Endothelial cell of umbilical vein (primary cell): ENCODE measurements at regions not wholly inside any gene's neighbourhood (a gene's known extent, or its start where the extent isn't known, plus 50 kb on each side); places are given as distances from the start of the nearest gene placed in this dataset.

Experiments
- BruUV-seq: library from RNA; stranded (reverse); fragments of 400-500 nt; replicated peaks from 2 replicates; lab custom pipeline; 2021; lab: Mats Ljungman, UMichigan
- CTCF ChIA-PET: fragments of 300-600, 350-600 bp; sonication (Branson Sonifier 250); formaldehyde crosslinking; loops from one replicate; lab custom pipeline; 2021; ENCODE audit warnings: antibody characterized with exemption, inconsistent platforms; lab: Charles Lee
- POLR2A ChIA-PET: fragments of 300-600, 350-600 bp; sonication (Branson Sonifier 250); formaldehyde crosslinking; loops from one replicate; lab custom pipeline; 2021; ENCODE audit warnings: antibody characterized with exemption, inconsistent platforms; lab: Charles Lee
- DNase-seq: peaks from one replicate; pipeline ENCODE4 v3.0.0-alpha.2; 2011; ENCODE audit warnings: low read depth, low spot score
- FAIRE-seq: peaks from 2 replicates; lab custom pipeline; 2011; peaks lifted over from hg19 to GRCh38; lab: Jason Lieb, UNC
- H2AFZ ChIP-seq: 2 replicates; pipeline ENCODE4 v1.6.0; 2012; ENCODE audit warnings: low read depth, low read length, control low read depth, inconsistent platforms
- H3K27ac ChIP-seq: 2 replicates; pipeline ENCODE4 v1.5.1; 2011; ENCODE audit warnings: low read depth, mild to moderate bottlenecking, control low read depth, low read length, moderate library complexity; ENCODE audit not compliant: insufficient read depth
- H3K27me3 ChIP-seq, 2 experiments: 2 replicates each; pipeline versions ENCODE4 v1.6.0 to v1.6.1; 2011; ENCODE audit warnings: low read length in 2 of 2, mixed read lengths in 1 of 2; ENCODE audit not compliant: control insufficient read depth in 2 of 2, insufficient read depth in 2 of 2
- H3K36me3 ChIP-seq, 2 experiments: 2 replicates in 1 of 2; 3 replicates in 1 of 2; pipeline ENCODE4 v1.5.1; 2011; ENCODE audit warnings: low read length in 2 of 2, mild to moderate bottlenecking in 1 of 2, moderate library complexity in 1 of 2; ENCODE audit not compliant: control insufficient read depth in 2 of 2, insufficient read depth in 2 of 2; ENCODE audit errors: extremely low read depth in 1 of 2
- H3K4me1 ChIP-seq: 3 replicates; pipeline ENCODE4 v1.5.1; 2011; ENCODE audit warnings: mild to moderate bottlenecking, low read length; ENCODE audit not compliant: control insufficient read depth, insufficient read depth; ENCODE audit errors: extremely low read depth
- H3K4me2 ChIP-seq: 2 replicates; pipeline ENCODE4 v1.6.1; 2011; ENCODE audit warnings: low read length, control low read depth, mixed read lengths; ENCODE audit not compliant: insufficient read depth
- H3K4me3 ChIP-seq, 3 experiments: fragments of 200-600 bp in 1 of 3; sonication (generic), shearing (Covaris generic) in 1 of 3; replicated peaks in 1 of 3; 2 replicates each; pipeline ENCODE4 v1.5.1; 2011 to 2016; ENCODE audit warnings: control low read depth in 3 of 3, low read length in 3 of 3, mild to moderate bottlenecking in 2 of 3, inconsistent platforms in 1 of 3, low read depth in 1 of 3, moderate library complexity in 1 of 3; ENCODE audit not compliant: insufficient read depth in 1 of 3
- H3K79me2 ChIP-seq: 2 replicates; pipeline ENCODE4 v1.6.0; 2012; ENCODE audit warnings: low read length, inconsistent platforms; ENCODE audit not compliant: control insufficient read depth, insufficient read depth
- H3K9ac ChIP-seq: replicated peaks from 2 replicates; pipeline ENCODE3; 2011; ENCODE audit warnings: low read length, control low read depth; ENCODE audit not compliant: insufficient read depth; ENCODE audit errors: extremely low read depth
- H3K9me1 ChIP-seq: replicated peaks from 3 replicates; pipeline ENCODE4 v1.6.0; 2011; ENCODE audit warnings: mild to moderate bottlenecking, low read length; ENCODE audit not compliant: control insufficient read depth, insufficient read depth; ENCODE audit errors: extremely low read depth
- H3K9me3 ChIP-seq: replicated peaks from 2 replicates; pipeline ENCODE4 v1.5.1; 2012; ENCODE audit warnings: low read length, inconsistent platforms; ENCODE audit not compliant: control insufficient read depth, insufficient read depth
- H4K20me1 ChIP-seq: replicated peaks from 2 replicates; pipeline ENCODE3; 2011; ENCODE audit warnings: mild to moderate bottlenecking, low read length; ENCODE audit not compliant: control insufficient read depth, insufficient read depth; ENCODE audit errors: extremely low read depth
- EZH2 ChIP-seq: IDR thresholded peaks from 2 replicates; pipeline ENCODE4 v1.6.1; 2012; ENCODE audit warnings: borderline replicate concordance, low read depth, mild to moderate bottlenecking, moderate library complexity, low read length, inconsistent platforms; ENCODE audit not compliant: severe bottlenecking
- FOS ChIP-seq: IDR thresholded peaks from 2 replicates; pipeline ENCODE4 v1.6.1; 2011; ENCODE audit warnings: mild to moderate bottlenecking, low read length, moderate library complexity, borderline replicate concordance; ENCODE audit not compliant: insufficient read depth
- GATA2 ChIP-seq: IDR thresholded peaks from 2 replicates; pipeline ENCODE4 v1.7.0; 2011; ENCODE audit warnings: low read depth, mild to moderate bottlenecking, moderate library complexity, mixed read lengths, low read length; ENCODE audit not compliant: insufficient read length, insufficient read depth
- JUN ChIP-seq: IDR thresholded peaks from 2 replicates; pipeline ENCODE4 v1.6.1; 2011; ENCODE audit warnings: borderline replicate concordance, low read depth; ENCODE audit not compliant: insufficient read length, insufficient read depth
- MYC ChIP-seq: IDR thresholded peaks from one replicate; pipeline ENCODE4 v1.6.1; 2011; ENCODE audit warnings: mild to moderate bottlenecking, low read depth, low read length
- POLR2A ChIP-seq: IDR thresholded peaks from 2 replicates; pipeline ENCODE4 v1.6.1; 2012; ENCODE audit warnings: low read depth, mild to moderate bottlenecking, control low read depth, low read length
- POLR2AphosphoS5 ChIP-seq: IDR thresholded peaks from 2 replicates; pipeline ENCODE4 v1.6.1; 2012; ENCODE audit warnings: low read depth, mild to moderate bottlenecking, control low read depth, low read length, moderate library complexity; ENCODE audit not compliant: insufficient read depth
- dilution Hi-C: fragments of 300-500 bp; cut with MboI; formaldehyde crosslinking; loops from one replicate; pipeline ENCODE4 v1.15.0; 2019; ENCODE audit warnings: low sequenced_read_pairs; ENCODE audit not compliant: extremely low pct_ligation_motif_present
- intact Hi-C: fragments of 100-400 bp; cut with micrococcal nuclease; formaldehyde crosslinking; loops from one replicate; pipeline ENCODE4 v1.10.0; 2022
- TF ChIP-seq, protein P1 (sequence below): IDR thresholded peaks from 2 replicates; pipeline ENCODE4 v1.6.1; 2011; ENCODE audit not compliant: insufficient read depth, insufficient read length
- TF ChIP-seq, protein P2 (sequence below), 2 donors: IDR thresholded peaks; 1 replicate in 1 of 2; 2 replicates in 1 of 2; pipeline ENCODE4 v1.5.1; 2011; ENCODE audit warnings: low read length in 2 of 2, mild to moderate bottlenecking in 2 of 2, moderate library complexity in 2 of 2, control low read depth in 1 of 2, inconsistent platforms in 1 of 2, low read depth in 1 of 2; ENCODE audit not compliant: insufficient read depth in 1 of 2; ENCODE audit errors: extremely low read depth in 1 of 2

DNA sequence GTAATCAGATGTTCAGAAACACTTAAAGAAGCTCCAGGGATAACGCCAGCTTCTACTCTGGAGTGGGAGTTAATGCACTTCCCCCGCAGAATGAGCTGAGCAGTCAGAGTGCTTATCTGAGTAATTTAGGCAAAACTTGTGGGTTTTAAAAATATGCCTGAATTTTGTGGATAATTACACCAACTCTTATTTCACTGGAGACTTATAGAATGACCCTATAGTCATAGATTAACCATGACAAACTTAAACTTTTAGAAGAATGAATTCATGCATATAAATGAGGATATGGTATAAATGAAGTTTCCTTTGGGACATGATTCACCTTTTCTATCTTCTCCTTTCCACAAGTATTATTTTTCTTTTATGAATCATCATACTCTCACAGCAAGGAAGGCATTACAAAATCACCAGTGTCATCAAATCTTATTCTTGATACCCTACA, 241.1 kb upstream of the FBXO33 start:
- Histone ChIP-seq H3K9me1 (no peaks in the 10 kb centered on the region), H3K4me1 (no peaks in the 10 kb centered on the region), H3K27ac (no peak overlapping the region), H2AFZ (no peak overlapping the region), H3K9ac (no peak overlapping the region), H3K9me3 (no peaks in the 10 kb centered on the region), H3K79me2 (no peaks in the 10 kb centered on the region), H3K4me2 (no peak overlapping the region), H4K20me1 (no peaks in the 10 kb centered on the region), H3K36me3 (no peaks in the 10 kb centered on the region), H3K4me3 (no peak overlapping the region), H3K27me3 (no peaks in the 10 kb centered on the region)
- ChIA-PET POLR2A (no interaction called here), CTCF (no interaction called here)
- no peak for FAIRE-seq
- dilution Hi-C loops = no loop called here
- intact Hi-C loops = no loop called here
- no TSS peak for BruUV-seq
- TF ChIP-seq GATA2 = no peak
- no peak for TF ChIP-seq JUN
- no peak for DNase-seq

- no peaks in the 10 kb centered on the region for H3K9me3 ChIP-seq
- FAIRE-seq = no peak
- TF ChIP-seq, protein P1, sequence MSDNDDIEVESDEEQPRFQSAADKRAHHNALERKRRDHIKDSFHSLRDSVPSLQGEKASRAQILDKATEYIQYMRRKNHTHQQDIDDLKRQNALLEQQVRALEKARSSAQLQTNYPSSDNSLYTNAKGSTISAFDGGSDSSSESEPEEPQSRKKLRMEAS = no peak
- TF ChIP-seq JUN = no peak
- no peak for TF ChIP-seq FOS
- no peak for TF ChIP-seq GATA2
- no peak for TF ChIP-seq POLR2AphosphoS5
- TF ChIP-seq POLR2A = no peak
- no peak for TF ChIP-seq MYC
- TF ChIP-seq, protein P2, sequence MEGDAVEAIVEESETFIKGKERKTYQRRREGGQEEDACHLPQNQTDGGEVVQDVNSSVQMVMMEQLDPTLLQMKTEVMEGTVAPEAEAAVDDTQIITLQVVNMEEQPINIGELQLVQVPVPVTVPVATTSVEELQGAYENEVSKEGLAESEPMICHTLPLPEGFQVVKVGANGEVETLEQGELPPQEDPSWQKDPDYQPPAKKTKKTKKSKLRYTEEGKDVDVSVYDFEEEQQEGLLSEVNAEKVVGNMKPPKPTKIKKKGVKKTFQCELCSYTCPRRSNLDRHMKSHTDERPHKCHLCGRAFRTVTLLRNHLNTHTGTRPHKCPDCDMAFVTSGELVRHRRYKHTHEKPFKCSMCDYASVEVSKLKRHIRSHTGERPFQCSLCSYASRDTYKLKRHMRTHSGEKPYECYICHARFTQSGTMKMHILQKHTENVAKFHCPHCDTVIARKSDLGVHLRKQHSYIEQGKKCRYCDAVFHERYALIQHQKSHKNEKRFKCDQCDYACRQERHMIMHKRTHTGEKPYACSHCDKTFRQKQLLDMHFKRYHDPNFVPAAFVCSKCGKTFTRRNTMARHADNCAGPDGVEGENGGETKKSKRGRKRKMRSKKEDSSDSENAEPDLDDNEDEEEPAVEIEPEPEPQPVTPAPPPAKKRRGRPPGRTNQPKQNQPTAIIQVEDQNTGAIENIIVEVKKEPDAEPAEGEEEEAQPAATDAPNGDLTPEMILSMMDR (IDR thresholded peaks at IDR 0.05; ENCODE audit: extremely low read depth in 1 of 2, insufficient read depth in 1 of 2, low read depth in 1 of 2, low read length in 2 of 2) = no peak
- no peak for TF ChIP-seq EZH2
- H3K27ac ChIP-seq = no peak overlapping the region
- H3K4me3 ChIP-seq = no peak overlapping the region
- no peak overlapping the region for H2AFZ ChIP-seq
- H3K36me3 ChIP-seq = no peaks in the 10 kb centered on the region
- BruUV-seq = no TSS peak
- no peaks in the 10 kb centered on the region for H3K27me3 ChIP-seq
- no peak overlapping the region for H3K4me2 ChIP-seq
- no peaks in the 10 kb centered on the region for H3K4me1 ChIP-seq
- intact Hi-C loops (no loop called here), dilution Hi-C loops (no loop called here)
- H3K9me1 ChIP-seq = no peaks in the 10 kb centered on the region
- ChIA-PET POLR2A (no interaction called here), CTCF (no interaction called here)
- H3K9ac ChIP-seq = no peak overlapping the region
- H3K79me2 ChIP-seq = no peaks in the 10 kb centered on the region
- H4K20me1 ChIP-seq = no peaks in the 10 kb centered on the region
- no peak for DNase-seq
These were observed 236.2 kb upstream of the FBXO33 start for GRCh38 chr14:39668449-39668848.
